Activated CD4-positive, alpha-beta T cell treated with anti-CD3 and anti-CD28 coated beads, Interleukin-10, Interleukin-2, amounts not matched to agents 100 ng/mL and 50 ng/mL, durations not matched to agents 16 hours and 8 hours (primary cell): ENCODE measurements at regions not wholly inside any gene's neighbourhood (a gene's known extent, or its start where the extent isn't known, plus 50 kb on each side); places are given as distances from the start of the nearest gene placed in this dataset.

ENCODE experiments used
- DNase-seq: peaks from one replicate; pipeline ENCODE4 v3.0.0-alpha.2; 2020

DNA sequence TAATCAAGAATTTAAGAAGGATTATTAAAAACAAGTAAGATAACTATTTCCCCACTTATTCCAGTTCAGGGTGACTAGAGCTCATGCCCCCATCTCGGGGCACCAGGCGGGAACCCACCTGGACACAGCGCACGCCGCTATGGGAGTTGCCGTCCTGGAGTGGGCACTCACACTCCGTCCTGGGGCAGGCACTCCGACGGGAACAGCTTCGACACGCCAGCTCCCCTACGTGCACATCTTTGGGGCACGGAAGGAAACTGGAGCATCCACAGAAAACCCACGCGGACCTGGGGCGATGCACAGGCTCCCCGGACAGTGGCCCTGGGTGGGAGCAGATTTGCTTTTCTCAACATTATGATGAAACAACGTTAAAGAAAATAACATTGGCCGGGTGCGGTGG is 52.0 kb upstream of the GATA5 start:
- DNase-seq = no peak

DNA sequence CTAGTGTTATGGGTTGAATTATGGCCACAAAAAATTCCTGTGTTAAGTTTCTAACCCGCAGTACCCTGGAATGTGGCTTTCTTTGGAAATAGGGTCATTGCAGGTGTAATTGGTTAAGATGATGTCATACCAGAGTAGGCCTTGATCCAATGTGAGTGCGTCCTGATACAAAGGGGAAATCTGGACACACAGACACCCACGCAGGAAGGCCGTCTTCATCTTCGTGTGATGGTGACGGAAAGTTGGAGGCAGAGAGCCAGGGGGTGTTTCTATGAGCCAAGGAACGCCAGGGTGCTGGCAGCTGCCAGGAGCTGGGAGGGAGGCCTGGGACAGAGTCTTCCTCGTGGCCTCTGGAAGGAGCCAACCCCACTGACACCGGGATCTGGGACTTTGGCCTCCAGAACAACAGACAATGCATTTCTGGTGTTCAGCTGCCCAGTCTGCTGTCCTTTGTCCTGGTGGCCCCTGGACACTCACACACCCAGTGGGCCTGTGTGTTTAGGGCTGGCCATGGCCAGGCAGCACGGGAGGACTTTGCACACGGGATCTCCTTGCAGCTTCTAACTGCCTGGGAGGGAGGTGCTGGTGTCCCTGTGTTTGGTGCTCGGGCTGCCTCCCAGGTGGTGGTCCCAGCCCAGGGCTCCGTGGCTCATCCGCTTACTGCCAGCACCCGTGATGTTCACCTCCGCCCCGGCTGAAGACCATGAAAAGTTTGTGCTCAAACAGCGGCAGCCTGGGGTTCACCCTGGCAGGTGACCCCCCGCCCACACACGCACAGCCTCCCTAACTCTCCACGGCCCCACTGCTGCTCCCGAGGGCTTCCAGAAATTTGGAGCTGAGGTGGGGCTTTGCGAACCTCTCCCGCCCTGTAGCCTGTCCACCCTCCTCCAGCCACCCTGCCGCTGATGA is 53.4 kb upstream of the GATA5 start:
- DNase-seq = no peak

GRCh38 chr20:62529896-62530642 is 54.3 kb upstream of the GATA5 start:
- no peak for DNase-seq

- no peak for DNase-seq
Measured at GRCh38 chr20:62530643-62531032, 54.8 kb upstream of the GATA5 start.

DNA sequence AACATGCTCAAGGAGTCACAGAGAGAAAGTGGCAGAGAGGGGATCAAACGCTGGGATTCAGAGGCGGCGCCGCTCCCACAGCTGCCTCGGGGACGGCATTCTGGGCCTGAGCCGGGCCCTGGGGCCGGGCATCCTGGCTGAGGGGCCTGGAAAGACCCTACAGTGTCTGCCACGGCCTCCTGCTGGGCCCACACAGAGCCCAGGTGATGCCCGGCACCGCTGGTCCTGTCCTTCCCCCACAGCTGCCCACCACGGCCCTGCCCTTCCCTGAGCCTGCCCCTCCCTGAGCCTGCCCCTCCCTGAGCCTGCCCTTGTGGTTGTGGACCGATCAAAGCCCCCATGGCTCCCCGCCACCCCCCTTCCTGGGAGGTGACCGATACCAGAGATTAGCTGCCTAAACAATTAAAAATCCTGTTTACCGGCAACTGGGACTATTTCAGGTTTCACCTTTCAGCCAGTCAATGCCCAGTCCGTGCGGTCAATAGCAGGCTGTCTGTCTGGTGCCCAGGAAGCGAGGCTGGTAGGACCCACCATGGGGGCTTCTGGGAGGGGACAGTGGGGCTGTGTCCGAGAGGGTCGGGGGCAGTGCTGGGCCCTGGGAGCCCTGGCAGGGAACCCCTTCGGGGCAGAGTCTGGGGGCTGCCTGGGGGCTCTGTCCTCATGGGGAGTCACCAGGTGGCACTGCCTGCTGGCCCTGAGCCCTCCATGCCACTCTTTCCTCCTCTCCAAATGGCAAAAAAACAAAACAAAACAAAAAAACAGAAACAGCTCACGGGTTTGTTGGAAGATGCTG is 55.4 kb upstream of the GATA5 start:
- no peak for DNase-seq

DNA sequence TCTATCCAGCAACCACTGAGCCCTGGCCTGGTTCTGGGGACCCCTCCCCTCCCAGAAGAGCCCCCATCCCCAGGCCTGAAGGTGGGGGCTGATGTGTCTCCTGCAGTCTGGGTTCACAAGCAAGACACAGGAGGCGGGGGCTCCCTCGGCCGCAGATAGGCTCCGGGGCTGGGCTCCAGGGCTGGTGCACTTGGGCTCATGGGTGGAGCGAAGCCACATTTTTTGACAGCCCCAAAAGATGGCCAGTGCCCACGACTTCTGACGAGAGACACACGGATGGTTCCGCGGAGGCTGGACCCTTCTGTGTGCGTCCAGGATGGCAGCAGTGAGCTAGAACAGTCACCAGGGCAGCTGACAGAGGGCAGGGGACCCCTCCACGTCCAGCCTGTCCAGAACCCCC is 57.1 kb upstream of the GATA5 start:
- no peak for DNase-seq

GRCh38 chr20:62533591-62534495 is 58.0 kb upstream of the GATA5 start:
- no peak for DNase-seq

GRCh38 chr20:62534526-62535221 is 58.9 kb upstream of the GATA5 start:
- no peak for DNase-seq

DNA sequence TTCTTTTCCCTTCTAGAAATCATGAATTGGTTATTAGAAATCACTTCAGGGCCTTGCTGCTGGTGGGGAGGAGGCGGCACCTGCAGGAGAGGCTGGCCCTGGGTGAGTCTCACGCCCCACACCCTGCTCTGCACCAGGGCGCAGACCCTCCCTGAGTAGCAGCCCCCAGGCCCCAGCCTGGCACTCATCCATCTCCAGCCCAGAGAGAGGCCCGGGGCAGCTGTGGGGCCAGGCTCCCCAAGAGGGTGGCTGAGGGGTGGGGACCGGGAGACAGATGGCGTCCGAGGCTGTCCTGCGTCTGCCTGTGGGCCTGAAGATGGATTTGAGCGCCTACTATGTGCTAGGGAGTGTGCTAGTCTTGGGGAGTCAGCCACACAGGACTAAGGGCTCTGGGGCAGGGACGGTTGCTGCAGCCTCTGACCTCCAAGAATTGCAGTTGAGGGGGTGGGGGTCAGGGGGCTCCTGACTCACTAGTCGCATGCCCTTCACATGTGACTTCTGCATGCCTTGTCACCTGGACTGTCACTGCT is 59.6 kb upstream of the GATA5 start:
- DNase-seq = no peak

DNA sequence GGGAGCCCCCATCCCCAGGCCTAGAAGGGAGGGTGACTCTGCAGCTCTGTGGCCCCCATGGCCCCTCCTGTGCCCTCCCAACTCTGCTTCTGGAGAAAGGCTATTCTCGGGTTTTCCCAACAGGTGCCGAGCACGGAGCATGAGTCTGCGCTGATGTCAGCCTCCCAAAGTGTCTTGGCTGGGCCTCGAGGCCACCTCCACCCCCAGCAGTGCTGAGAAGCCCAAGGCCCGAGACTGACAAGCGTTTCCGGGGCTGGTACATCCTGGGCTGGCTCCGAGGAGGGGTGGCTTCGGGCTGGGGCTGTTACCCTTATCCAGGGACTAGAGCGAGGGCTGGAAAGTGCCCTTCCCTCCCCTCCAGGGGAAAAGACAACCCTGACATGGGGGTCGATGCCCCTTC is 60.2 kb upstream of the GATA5 start:
- DNase-seq = no peak

- no peak for DNase-seq
Measured at GRCh38 chr20:62536871-62537401, 61.1 kb upstream of the GATA5 start.

- no peak for DNase-seq
Measured at GRCh38 chr20:62537649-62538292, 62.0 kb upstream of the GATA5 start.

DNA sequence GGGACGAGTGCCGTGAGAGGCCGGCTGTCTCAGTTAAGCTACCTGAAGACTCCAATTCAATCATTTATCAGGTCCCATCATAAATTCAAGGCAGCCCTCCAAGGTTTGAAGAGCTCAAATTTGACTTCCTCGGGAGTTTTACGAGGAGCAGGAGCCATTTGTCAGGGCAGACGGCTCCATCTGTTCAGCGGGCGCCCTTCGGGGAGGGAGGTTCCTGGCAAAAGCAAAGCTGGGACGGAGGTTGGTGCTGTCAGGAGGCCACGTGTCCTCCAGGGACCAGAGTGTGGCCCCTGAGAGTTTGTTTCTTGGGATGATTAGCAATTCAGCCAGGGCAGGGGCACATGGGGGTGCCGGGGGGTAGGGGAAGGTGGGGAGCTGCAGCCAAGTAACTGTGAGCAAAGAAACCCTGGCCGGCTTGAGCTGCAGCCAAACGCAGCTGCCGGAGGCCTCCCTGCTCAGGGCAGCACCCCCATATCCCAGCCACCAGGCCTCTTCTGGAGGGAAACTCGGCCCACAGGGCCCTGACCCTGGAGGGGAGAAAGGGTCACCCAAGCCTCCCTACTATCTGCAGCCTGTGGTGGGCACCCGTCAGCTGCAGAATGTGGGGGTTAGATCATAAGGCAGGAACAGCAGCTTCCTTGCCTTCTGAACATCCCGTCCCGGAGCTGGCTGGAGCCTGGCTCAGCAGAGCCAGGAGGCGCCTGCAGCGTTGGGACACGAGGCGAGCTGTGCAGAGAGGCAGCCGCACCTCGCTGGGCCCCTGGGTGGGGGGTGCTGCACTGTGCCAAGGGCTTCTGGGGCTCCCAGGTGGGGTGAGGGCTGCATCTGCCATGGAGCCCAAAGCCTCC is 63.6 kb upstream of the GATA5 start:
- no peak for DNase-seq

- no peak for DNase-seq
Measured at GRCh38 chr20:62540504-62540903, 64.7 kb upstream of the GATA5 start.

- DNase-seq = no peak
Measured at GRCh38 chr20:62542862-62543261, 67.1 kb upstream of the GATA5 start.

- DNase-seq = no peak
Measured at GRCh38 chr20:62543470-62544302, 67.9 kb upstream of the GATA5 start.

- no peak for DNase-seq
Measured at GRCh38 chr20:62544505-62545055, 68.8 kb upstream of the GATA5 start.

GRCh38 chr20:62545271-62545670 is 69.5 kb upstream of the GATA5 start:
- no peak for DNase-seq
